ENCODE measurements at regions not wholly inside any gene's neighbourhood (a gene's known extent, or its start where the extent isn't known, plus 50 kb on each side); places are given as distances from the start of the nearest gene placed in this dataset.
"Not testable (repeated sequence)": the region's sequence is repeated elsewhere in the genome, so short reads cannot be mapped to it uniquely, and the experiment has no call there.

GRCh38 chr20:10119336-10119735 lies 84.5 kb downstream of the ANKEF1 start:
- Histone ChIP-seq H3K4me3 (no peak overlapping the region), H3K4me1 (ENCODE audit: insufficient read depth) (no peaks in the 10 kb centered on the region), H3K79me2 (no peaks in the 10 kb centered on the region), H3K27ac (no peak overlapping the region), H3K9me3 (ENCODE audit: low read depth) (peaks cover 1% of the 10 kb centered on the region), H3K36me3 (replicated peaks; ENCODE audit: insufficient read depth, low read depth) (no peaks in the 10 kb centered on the region), H3K27me3 (no peaks in the 10 kb centered on the region), H4K20me1 (ENCODE audit: insufficient read depth, poor library complexity, severe bottlenecking) (no peaks in the 10 kb centered on the region), H3K4me2 (no peak overlapping the region), H3K9me2 (replicated peaks; ENCODE audit: insufficient read depth) (no peaks in the 10 kb centered on the region), H2AFZ (no peak overlapping the region)
- WGBS (ENCODE audit: low lambda C conversion rate, missing lambda C conversion rate): 86% methylated on average over 3 of the region's 3 CpGs
- no peak for DNase-seq (ENCODE audit: low spot score)
- TF ChIP-seq CTCF (IDR thresholded peaks at IDR 0.05; ENCODE audit: poor library complexity): no peak
- TF ChIP-seq EZH2 (IDR thresholded peaks at IDR 0.05; ENCODE audit: borderline replicate concordance): no peak
- no peak for TF ChIP-seq EZH2phosphoT487 (IDR thresholded peaks at IDR 0.05; ENCODE audit: low read depth, severe bottlenecking, unreplicated experiment)

DNA sequence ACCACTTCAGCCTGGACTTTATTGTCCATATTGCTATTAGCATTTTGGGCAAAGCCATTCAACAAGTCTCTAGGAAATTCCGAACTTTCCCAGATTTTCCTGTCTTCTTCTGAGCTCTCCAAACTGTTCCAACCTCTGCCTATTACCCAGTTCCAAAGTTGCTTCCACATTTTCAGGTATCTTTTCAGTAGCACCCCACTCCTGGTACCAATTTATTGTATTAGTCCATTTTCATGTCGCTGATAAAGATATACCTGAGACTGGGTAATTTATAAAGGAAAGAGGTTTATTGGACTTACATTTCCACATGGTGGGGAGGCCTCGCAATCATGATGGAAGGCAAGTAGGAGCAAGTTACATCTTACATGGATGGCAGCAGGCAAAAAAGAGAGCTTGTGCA lies 90.1 kb downstream of the ANKEF1 start:
- H3K27ac ChIP-seq; H3K79me2 ChIP-seq; H3K27me3 ChIP-seq; H3K36me3 ChIP-seq (replicated peaks; ENCODE audit: insufficient read depth, low read depth); H3K4me1 ChIP-seq (ENCODE audit: insufficient read depth); H3K4me3 ChIP-seq; H3K9me3 ChIP-seq (ENCODE audit: low read depth); H3K9me2 ChIP-seq (replicated peaks; ENCODE audit: insufficient read depth); H4K20me1 ChIP-seq (ENCODE audit: insufficient read depth, poor library complexity, severe bottlenecking); H3K4me2 ChIP-seq; H2AFZ ChIP-seq; DNase-seq (ENCODE audit: low spot score): not testable (repeated sequence)
- WGBS (ENCODE audit: low lambda C conversion rate, missing lambda C conversion rate): 88% methylated on average over 3 of the region's 3 CpGs

GRCh38 chr20:10125757-10126156 lies 91.0 kb downstream of the ANKEF1 start:
- H3K36me3 ChIP-seq (replicated peaks; ENCODE audit: insufficient read depth, low read depth): no peaks in the 10 kb centered on the region
- no peak overlapping the region for H3K4me2 ChIP-seq
- H3K27me3 ChIP-seq: no peaks in the 10 kb centered on the region
- H3K9me2 ChIP-seq (replicated peaks; ENCODE audit: insufficient read depth): no peaks in the 10 kb centered on the region
- H2AFZ ChIP-seq: no peak overlapping the region
- no peaks in the 10 kb centered on the region for H3K4me1 ChIP-seq (ENCODE audit: insufficient read depth)
- no peak for DNase-seq (ENCODE audit: low spot score)
- 70% methylated on average over 1 of the region's 1 CpG for WGBS (ENCODE audit: low lambda C conversion rate, missing lambda C conversion rate)
- H4K20me1 ChIP-seq (ENCODE audit: insufficient read depth, poor library complexity, severe bottlenecking): no peaks in the 10 kb centered on the region
- peaks cover 10% of the 10 kb centered on the region for H3K9me3 ChIP-seq (ENCODE audit: low read depth)
- no peak overlapping the region for H3K27ac ChIP-seq
- no peak for TF ChIP-seq EZH2phosphoT487 (IDR thresholded peaks at IDR 0.05; ENCODE audit: low read depth, severe bottlenecking, unreplicated experiment)
- no peak for TF ChIP-seq CTCF (IDR thresholded peaks at IDR 0.05; ENCODE audit: poor library complexity)
- no peak for TF ChIP-seq EZH2 (IDR thresholded peaks at IDR 0.05; ENCODE audit: borderline replicate concordance)
- H3K79me2 ChIP-seq: no peaks in the 10 kb centered on the region
- no peak overlapping the region for H3K4me3 ChIP-seq

DNA sequence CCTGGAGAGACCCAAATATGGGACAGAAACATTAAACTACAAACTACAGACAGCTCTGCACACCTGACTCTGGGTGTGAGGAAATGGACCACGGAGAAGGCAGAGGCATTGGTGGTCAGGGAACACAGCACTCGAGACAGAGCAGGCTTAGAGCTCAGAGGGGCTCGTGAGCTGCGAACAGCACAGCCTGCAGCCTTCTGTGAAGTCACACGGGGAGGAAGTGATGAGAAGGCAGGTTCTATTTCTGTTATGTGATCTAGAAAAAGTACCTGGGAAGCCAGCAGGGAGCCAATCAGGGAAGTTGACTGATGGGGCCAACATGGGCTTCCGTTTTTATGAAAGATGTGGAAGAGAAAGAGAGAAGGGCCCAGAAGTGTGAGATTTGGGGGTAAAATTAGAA lies 88.9 kb upstream of the SNAP25 start:
- Histone ChIP-seq H2AFZ (no peak overlapping the region), H3K36me3 (replicated peaks; ENCODE audit: insufficient read depth, low read depth) (no peaks in the 10 kb centered on the region), H3K27ac (no peak overlapping the region), H3K79me2 (no peaks in the 10 kb centered on the region), H3K4me1 (ENCODE audit: insufficient read depth) (no peaks in the 10 kb centered on the region), H3K27me3 (no peaks in the 10 kb centered on the region), H3K4me3 (no peak overlapping the region), H3K9me2 (replicated peaks; ENCODE audit: insufficient read depth) (no peaks in the 10 kb centered on the region), H3K4me2 (no peak overlapping the region), H4K20me1 (ENCODE audit: insufficient read depth, poor library complexity, severe bottlenecking) (no peaks in the 10 kb centered on the region), H3K9me3 (ENCODE audit: low read depth) (peaks cover 4% of the 10 kb centered on the region)
- TF ChIP-seq EZH2 (IDR thresholded peaks at IDR 0.05; ENCODE audit: borderline replicate concordance) (no peak), EZH2phosphoT487 (IDR thresholded peaks at IDR 0.05; ENCODE audit: low read depth, severe bottlenecking, unreplicated experiment) (no peak), CTCF (IDR thresholded peaks at IDR 0.05; ENCODE audit: poor library complexity) (no peak)
- 88% methylated on average over 6 of the region's 6 CpGs for WGBS (ENCODE audit: low lambda C conversion rate, missing lambda C conversion rate)
- no peak for DNase-seq (ENCODE audit: low spot score)
